ENCODE measurements at regions not wholly inside any gene's neighbourhood (a gene's known extent, or its start where the extent isn't known, plus 50 kb on each side); places are given as distances from the start of the nearest gene placed in this dataset.

GRCh38 chr14:76678244-76678800, 82.9 kb upstream of the VASH1 start:
- no peak for TF ChIP-seq CTCF (IDR thresholded peaks at IDR 0.05)
- TF ChIP-seq POLR2A (IDR thresholded peaks at IDR 0.05): no peak
